GM19238 (cell line): ENCODE measurements at regions not wholly inside any gene's neighbourhood (a gene's known extent, or its start where the extent isn't known, plus 50 kb on each side); places are given as distances from the start of the nearest gene placed in this dataset.

Source experiments
- DNase-seq: peaks from one replicate; pipeline ENCODE4 v3.0.0; 2011; ENCODE audit warnings: low spot score; ENCODE audit not compliant: insufficient read length

GRCh38 chr14:97198813-97199212, 401.6 kb downstream of the VRK1 start:
- DNase-seq = no peak

DNA sequence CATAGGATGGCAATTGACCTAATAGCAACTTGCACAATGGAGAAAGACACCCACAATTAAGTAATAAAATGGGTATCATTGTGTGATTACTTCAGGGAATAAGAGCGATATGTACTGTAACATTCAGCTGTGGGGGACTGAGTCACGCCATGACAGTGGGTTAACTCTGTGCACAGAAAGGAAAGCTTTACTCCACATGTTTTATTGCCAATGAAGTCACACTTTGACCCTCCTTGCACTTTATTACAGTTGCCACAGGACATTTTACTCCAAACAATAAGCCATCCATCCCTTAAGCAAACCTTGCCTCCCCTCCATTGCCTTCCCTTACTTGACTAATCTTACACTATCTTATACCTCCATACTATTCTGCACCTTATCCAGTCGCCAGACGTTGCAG, 403.1 kb downstream of the VRK1 start:
- no peak for DNase-seq

DNA sequence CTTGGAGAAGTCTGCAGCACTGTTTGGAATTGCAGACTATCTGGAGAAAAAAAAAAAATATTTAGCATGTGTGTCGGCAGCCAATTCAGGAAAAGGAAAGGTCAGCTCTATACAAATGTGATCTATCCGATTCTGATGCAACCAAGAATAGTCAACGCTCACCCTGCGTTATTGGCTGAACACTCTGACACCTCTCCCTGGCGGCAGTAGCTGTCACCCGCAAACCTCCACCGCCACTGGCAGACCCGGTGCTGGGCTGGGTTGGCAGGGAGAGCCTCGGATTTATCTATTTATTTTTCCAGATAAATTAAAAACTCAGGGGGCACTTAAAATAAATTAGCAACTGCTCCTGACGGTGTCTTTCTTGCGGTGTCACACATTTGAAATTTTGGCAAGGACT, 409.7 kb downstream of the VRK1 start:
- no peak for DNase-seq

GRCh38 chr14:97210202-97210601, 413.0 kb downstream of the VRK1 start:
- no peak for DNase-seq

DNA sequence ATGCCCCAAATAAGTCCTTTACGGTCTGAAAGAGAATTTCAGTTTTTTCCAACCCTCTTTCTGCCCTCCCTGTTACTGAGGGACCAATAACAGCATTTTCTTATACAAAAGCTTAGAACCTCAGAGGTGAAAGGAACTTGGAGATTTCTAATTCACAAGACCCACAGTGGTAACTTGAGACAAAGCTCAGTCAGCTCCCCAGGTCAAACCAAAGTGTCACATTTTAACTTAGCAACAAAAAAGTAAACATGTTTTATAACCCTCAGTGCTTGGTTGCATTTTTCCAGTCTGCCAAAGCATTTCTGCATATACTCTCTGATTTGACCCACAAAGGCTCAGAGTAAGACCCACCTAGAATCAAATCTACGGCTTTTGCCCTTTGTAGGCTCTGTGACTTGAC, 415.2 kb downstream of the VRK1 start:
- DNase-seq = no peak

DNA sequence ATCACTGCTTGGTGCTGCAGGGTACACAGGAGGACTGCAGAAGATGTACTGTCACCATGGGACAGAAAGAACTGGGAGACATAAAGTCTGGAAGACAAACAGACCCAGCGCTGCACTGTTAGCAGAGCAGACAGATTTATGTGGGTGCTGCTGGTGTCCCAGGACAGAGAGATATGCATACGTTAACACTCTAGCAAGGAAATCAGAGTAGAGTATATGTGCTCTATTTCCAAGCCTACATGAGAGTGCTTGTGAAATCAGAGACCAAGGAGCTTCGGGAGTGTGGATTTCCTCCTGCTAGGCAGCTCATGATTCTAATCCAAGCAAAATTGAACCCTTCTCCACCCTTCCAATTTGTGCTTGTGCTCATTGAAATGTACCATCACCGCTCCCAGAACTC, 416.5 kb downstream of the VRK1 start:
- DNase-seq = no peak

GRCh38 chr14:97215263-97215969, 418.2 kb downstream of the VRK1 start:
- no peak for DNase-seq

DNA sequence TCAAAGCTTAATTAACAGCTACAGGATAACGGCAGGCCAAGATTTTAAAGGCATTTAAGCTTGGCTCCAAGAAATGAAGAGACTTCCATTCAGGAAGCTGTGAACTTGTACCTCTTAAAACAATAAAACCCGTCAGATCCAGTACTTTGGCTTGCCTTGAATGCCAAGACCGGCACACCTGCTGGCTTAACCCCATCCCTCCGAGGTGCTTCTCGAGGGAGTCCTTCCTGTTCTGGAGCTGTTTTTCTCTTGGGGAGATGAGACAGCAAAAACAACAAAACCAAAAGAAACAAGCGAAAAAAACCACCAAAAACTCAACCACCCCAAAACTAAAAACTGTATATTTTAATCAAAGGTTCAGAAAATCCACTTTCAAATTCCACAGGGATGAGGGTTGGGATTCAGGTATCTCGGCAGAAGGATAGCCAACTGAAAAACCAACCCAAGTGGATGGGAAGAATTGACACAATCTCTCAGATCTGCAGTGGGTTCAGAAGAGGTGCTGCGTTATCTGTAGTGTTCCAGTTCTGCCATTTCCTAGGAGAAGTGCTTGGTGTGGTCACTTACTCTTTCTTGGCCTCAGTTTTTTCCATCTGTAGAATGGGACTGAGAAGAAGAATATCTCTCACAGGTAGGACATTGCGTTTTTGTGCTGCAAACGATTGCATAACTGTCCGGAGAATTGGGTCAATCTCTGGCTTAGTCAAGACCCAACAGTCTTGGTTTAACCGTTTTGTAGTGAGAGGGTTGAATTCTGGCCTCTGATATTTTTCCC, 420.1 kb downstream of the VRK1 start:
- no peak for DNase-seq

DNA sequence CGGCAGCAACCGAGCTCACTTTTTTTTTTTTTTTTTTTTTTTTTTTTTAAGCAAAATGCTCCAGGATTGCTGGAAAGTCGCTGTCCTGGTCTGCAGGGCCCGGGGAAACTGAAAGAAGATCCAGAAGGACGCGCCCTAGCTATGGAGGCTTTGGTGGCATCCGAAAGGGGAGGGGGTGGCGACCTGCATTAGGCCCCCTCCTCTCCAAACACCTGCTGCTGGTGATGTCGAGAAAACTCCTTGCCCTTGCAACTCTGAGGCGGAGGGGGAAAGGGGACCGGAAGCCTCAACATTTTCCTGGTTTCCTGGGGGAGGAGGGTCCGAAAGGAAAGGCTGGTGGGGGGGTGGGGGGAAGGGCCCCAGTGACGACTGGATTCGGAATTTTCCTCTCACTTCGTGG, 421.1 kb downstream of the VRK1 start:
- no peak for DNase-seq

GRCh38 chr14:97218691-97219430, 421.7 kb downstream of the VRK1 start:
- no peak for DNase-seq

- no peak for DNase-seq
Measured at GRCh38 chr14:97219431-97220017, 422.3 kb downstream of the VRK1 start.

- no peak for DNase-seq
Measured at GRCh38 chr14:97221572-97222285, 424.5 kb downstream of the VRK1 start.

DNA sequence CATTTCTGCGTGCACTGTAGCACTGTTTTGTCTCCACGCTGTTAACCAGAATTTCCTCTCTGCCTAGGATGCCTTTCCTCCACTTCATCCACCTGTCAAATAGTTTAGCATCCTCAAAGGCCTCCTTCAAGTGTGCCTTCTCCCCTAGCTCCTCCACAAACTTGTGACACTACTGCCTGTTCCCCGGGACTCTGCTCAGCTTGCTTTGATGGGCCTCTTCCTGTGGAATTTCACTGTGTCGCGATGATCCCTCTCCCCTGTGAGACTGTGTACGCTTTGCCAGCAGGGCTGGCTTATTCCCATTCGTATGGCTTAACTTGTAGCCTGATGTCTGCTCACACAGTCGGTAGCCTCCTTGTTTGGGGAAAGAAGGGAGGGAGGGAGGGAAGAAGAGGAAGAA, 426.8 kb downstream of the VRK1 start:
- DNase-seq = no peak

GRCh38 chr14:97230051-97230450, 432.9 kb downstream of the VRK1 start:
- DNase-seq = no peak

DNA sequence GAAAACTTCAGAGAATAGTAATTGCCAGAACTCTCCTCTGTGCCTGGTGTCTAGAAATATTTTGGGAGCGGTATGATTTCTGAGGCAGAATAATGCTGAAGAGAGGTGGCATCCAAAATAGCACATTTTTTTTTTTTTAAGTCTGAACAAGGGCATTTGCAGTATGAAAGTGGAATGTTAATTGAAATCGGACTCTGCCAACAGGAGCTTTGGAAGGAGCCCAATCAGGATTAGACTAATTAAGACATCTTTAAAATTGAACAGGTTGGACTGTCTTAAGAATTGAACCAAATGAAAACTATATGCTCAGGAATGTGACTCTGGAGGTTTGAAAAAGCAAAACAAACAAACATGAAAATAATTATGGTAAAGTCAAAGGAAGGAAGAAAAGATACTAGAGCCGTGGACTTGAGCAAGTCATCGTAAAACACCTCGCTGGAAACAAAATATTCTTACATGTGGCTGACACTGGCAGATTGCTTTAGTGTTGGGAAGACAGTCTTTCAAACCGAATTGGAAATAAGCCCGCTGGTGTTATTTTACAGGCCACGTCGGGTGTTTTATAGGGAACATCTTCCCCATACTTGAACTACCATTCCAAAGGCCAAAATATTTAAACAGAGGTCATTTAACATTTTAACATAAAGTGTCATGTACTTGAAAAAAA, 436.3 kb downstream of the VRK1 start:
- DNase-seq = no peak

- no peak for DNase-seq
Measured at GRCh38 chr14:97246648-97247047, 449.5 kb downstream of the VRK1 start.

DNA sequence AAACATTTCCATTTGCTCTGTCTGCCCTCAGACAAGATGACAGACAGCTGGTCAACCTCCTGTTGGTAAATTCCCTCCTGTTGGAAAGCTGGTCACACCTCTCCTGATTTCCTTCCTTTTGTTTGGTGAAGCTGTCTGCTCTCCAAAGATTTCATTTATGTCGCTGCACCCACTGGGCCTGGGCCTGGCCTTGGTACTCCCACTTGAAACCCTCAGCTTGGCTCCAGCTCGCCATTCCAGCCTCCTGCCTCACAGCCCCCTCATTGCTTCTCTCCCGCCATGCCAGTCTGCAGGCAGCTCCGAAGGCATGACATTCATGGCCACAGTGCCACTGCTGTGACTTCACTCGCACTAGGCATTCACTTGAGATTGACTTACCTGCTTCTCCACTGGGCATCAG, 451.8 kb downstream of the VRK1 start:
- DNase-seq = no peak

- no peak for DNase-seq
Measured at GRCh38 chr14:97250931-97251330, 453.7 kb downstream of the VRK1 start.

DNA sequence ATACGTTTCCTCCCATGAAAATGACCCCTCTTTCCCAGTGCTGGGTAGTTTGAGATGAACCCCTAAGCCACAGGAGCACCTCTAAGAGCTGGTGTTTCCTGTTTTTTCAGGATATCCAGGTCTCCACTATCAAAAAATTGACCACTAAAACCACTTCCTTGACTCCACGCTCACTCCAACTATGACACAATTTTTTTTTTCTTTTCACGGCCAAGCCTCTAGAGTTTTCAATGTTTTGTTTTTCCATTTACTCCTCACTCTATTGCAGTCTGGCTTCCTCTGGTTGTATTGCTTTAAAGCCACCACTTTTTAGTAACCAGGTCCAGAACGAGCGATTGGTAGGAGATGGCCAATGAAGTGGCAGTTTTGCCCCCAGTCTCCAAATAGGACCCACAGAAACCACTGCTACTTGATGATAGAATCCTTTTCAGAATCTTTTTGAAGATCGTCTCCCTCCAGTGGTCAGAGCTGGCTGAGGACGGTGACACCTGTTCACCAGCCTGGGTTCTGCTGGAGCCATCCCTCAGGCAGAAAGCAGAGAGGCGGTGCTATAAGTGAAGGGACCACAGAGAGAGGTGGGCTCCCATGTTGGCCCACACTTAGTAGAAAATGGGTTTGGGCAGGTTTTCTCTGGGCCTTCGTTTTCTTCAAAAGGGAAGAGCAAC, 454.4 kb downstream of the VRK1 start:
- no peak for DNase-seq

GRCh38 chr14:97253756-97254155, 456.6 kb downstream of the VRK1 start:
- no peak for DNase-seq
